ENCODE measurements at regions not wholly inside any gene's neighbourhood (a gene's known extent, or its start where the extent isn't known, plus 50 kb on each side); places are given as distances from the start of the nearest gene placed in this dataset.

GRCh38 chr2:191572319-191572718, 105.6 kb upstream of the NABP1 start:
- H3K27ac ChIP-seq (ENCODE audit: low read depth, low read length): no peak overlapping the region

GRCh38 chr2:191573216-191573615, 104.7 kb upstream of the NABP1 start:
- H3K36me3 ChIP-seq (ENCODE audit: control insufficient read depth in 1 of 2, insufficient read depth in 2 of 2, low read length in 2 of 2): no peaks in the 10 kb centered on the region
- H3K9me3 ChIP-seq (ENCODE audit: control insufficient read depth in 1 of 2, low read length in 2 of 2): no peaks in the 10 kb centered on the region
- no peak overlapping the region for H3K4me3 ChIP-seq (ENCODE audit: low read depth in 1 of 2, low read length in 2 of 2)
- H3K4me1 ChIP-seq (ENCODE audit: control insufficient read depth in 1 of 2, insufficient read depth in 2 of 2, low read length in 2 of 2): peaks cover 0 to 6% of the 10 kb centered on the region in 2 donors
- no peak overlapping the region for H3K27ac ChIP-seq (ENCODE audit: low read depth, low read length)
- no peaks in the 10 kb centered on the region for H3K27me3 ChIP-seq (ENCODE audit: control insufficient read depth in 1 of 2, insufficient read depth in 2 of 2, low read length in 2 of 2)
- H3K9ac ChIP-seq (ENCODE audit: low read depth in 1 of 2, low read length in 2 of 2): no peak overlapping the region

More at GRCh38 chr2:191572319-191572718, 105.6 kb upstream of the NABP1 start:
- no peaks in the 10 kb centered on the region for H3K27me3 ChIP-seq (ENCODE audit: control insufficient read depth in 1 of 2, insufficient read depth in 2 of 2, low read length in 2 of 2)
- H3K9me3 ChIP-seq (ENCODE audit: control insufficient read depth in 1 of 2, low read length in 2 of 2): no peaks in the 10 kb centered on the region
- no peak overlapping the region for H3K9ac ChIP-seq (ENCODE audit: low read depth in 1 of 2, low read length in 2 of 2)
- H3K36me3 ChIP-seq (ENCODE audit: control insufficient read depth in 1 of 2, insufficient read depth in 2 of 2, low read length in 2 of 2): no peaks in the 10 kb centered on the region
- H3K4me1 ChIP-seq (ENCODE audit: control insufficient read depth in 1 of 2, insufficient read depth in 2 of 2, low read length in 2 of 2): peaks cover 6 to 8% of the 10 kb centered on the region in 2 donors
- no peak overlapping the region for H3K4me3 ChIP-seq (ENCODE audit: low read depth in 1 of 2, low read length in 2 of 2)

- Histone ChIP-seq H3K4me1 (ENCODE audit: control insufficient read depth in 1 of 2, insufficient read depth in 2 of 2, low read length in 2 of 2) (peaks cover 0 to 6% of the 10 kb centered on the region in 2 donors), H3K27ac (ENCODE audit: low read depth, low read length) (no peak overlapping the region), H3K9me3 (ENCODE audit: control insufficient read depth in 1 of 2, low read length in 2 of 2) (no peaks in the 10 kb centered on the region), H3K27me3 (ENCODE audit: control insufficient read depth in 1 of 2, insufficient read depth in 2 of 2, low read length in 2 of 2) (no peaks in the 10 kb centered on the region), H3K9ac (ENCODE audit: low read depth in 1 of 2, low read length in 2 of 2) (no peak overlapping the region), H3K36me3 (ENCODE audit: control insufficient read depth in 1 of 2, insufficient read depth in 2 of 2, low read length in 2 of 2) (no peaks in the 10 kb centered on the region), H3K4me3 (ENCODE audit: low read depth in 1 of 2, low read length in 2 of 2) (no peak overlapping the region)
Observed at GRCh38 chr2:191574232-191574631, 103.7 kb upstream of the NABP1 start.

GRCh38 chr2:191577605-191578004, 100.3 kb upstream of the NABP1 start:
- Histone ChIP-seq H3K27ac (ENCODE audit: low read depth, low read length) (no peak overlapping the region), H3K9ac (ENCODE audit: low read depth in 1 of 2, low read length in 2 of 2) (no peak overlapping the region), H3K4me3 (ENCODE audit: low read depth in 1 of 2, low read length in 2 of 2) (no peak overlapping the region), H3K9me3 (ENCODE audit: control insufficient read depth in 1 of 2, low read length in 2 of 2) (no peaks in the 10 kb centered on the region), H3K4me1 (ENCODE audit: control insufficient read depth in 1 of 2, insufficient read depth in 2 of 2, low read length in 2 of 2) (no peaks in the 10 kb centered on the region), H3K36me3 (ENCODE audit: control insufficient read depth in 1 of 2, insufficient read depth in 2 of 2, low read length in 2 of 2) (no peaks in the 10 kb centered on the region), H3K27me3 (ENCODE audit: control insufficient read depth in 1 of 2, insufficient read depth in 2 of 2, low read length in 2 of 2) (no peaks in the 10 kb centered on the region)

- Histone ChIP-seq H3K36me3 (ENCODE audit: control insufficient read depth in 1 of 2, insufficient read depth in 2 of 2, low read length in 2 of 2) (no peaks in the 10 kb centered on the region), H3K4me1 (ENCODE audit: control insufficient read depth in 1 of 2, insufficient read depth in 2 of 2, low read length in 2 of 2) (no peaks in the 10 kb centered on the region), H3K27ac (ENCODE audit: low read depth, low read length) (no peak overlapping the region), H3K9ac (ENCODE audit: low read depth in 1 of 2, low read length in 2 of 2) (no peak overlapping the region), H3K27me3 (ENCODE audit: control insufficient read depth in 1 of 2, insufficient read depth in 2 of 2, low read length in 2 of 2) (no peaks in the 10 kb centered on the region), H3K4me3 (ENCODE audit: low read depth in 1 of 2, low read length in 2 of 2) (no peak overlapping the region), H3K9me3 (ENCODE audit: control insufficient read depth in 1 of 2, low read length in 2 of 2) (no peaks in the 10 kb centered on the region)
Observed at GRCh38 chr2:191578031-191578430, 99.9 kb upstream of the NABP1 start.

GRCh38 chr2:191580581-191580980, 97.4 kb upstream of the NABP1 start:
- H3K4me1 ChIP-seq (ENCODE audit: control insufficient read depth in 1 of 2, insufficient read depth in 2 of 2, low read length in 2 of 2): no peaks in the 10 kb centered on the region
- H3K4me3 ChIP-seq (ENCODE audit: low read depth in 1 of 2, low read length in 2 of 2): no peak overlapping the region
- H3K9me3 ChIP-seq (ENCODE audit: control insufficient read depth in 1 of 2, low read length in 2 of 2): no peaks in the 10 kb centered on the region
- H3K9ac ChIP-seq (ENCODE audit: low read depth in 1 of 2, low read length in 2 of 2): no peak overlapping the region
- H3K36me3 ChIP-seq (ENCODE audit: control insufficient read depth in 1 of 2, insufficient read depth in 2 of 2, low read length in 2 of 2): no peaks in the 10 kb centered on the region
- no peak overlapping the region for H3K27ac ChIP-seq (ENCODE audit: low read depth, low read length)
- no peaks in the 10 kb centered on the region for H3K27me3 ChIP-seq (ENCODE audit: control insufficient read depth in 1 of 2, insufficient read depth in 2 of 2, low read length in 2 of 2)

- Histone ChIP-seq H3K27me3 (ENCODE audit: control insufficient read depth in 1 of 2, insufficient read depth in 2 of 2, low read length in 2 of 2) (no peaks in the 10 kb centered on the region), H3K9me3 (ENCODE audit: control insufficient read depth in 1 of 2, low read length in 2 of 2) (no peaks in the 10 kb centered on the region), H3K36me3 (ENCODE audit: control insufficient read depth in 1 of 2, insufficient read depth in 2 of 2, low read length in 2 of 2) (no peaks in the 10 kb centered on the region), H3K27ac (ENCODE audit: low read depth, low read length) (no peak overlapping the region), H3K4me3 (ENCODE audit: low read depth in 1 of 2, low read length in 2 of 2) (no peak overlapping the region), H3K9ac (ENCODE audit: low read depth in 1 of 2, low read length in 2 of 2) (no peak overlapping the region), H3K4me1 (ENCODE audit: control insufficient read depth in 1 of 2, insufficient read depth in 2 of 2, low read length in 2 of 2) (no peaks in the 10 kb centered on the region)
Observed at GRCh38 chr2:191581003-191581402, 96.9 kb upstream of the NABP1 start.

- no peaks in the 10 kb centered on the region for H3K9me3 ChIP-seq (ENCODE audit: control insufficient read depth in 1 of 2, low read length in 2 of 2)
- H3K27me3 ChIP-seq (ENCODE audit: control insufficient read depth in 1 of 2, insufficient read depth in 2 of 2, low read length in 2 of 2): no peaks in the 10 kb centered on the region
- H3K4me3 ChIP-seq (ENCODE audit: low read depth in 1 of 2, low read length in 2 of 2): no peak overlapping the region
- no peak overlapping the region for H3K27ac ChIP-seq (ENCODE audit: low read depth, low read length)
- H3K9ac ChIP-seq (ENCODE audit: low read depth in 1 of 2, low read length in 2 of 2): no peak overlapping the region
- no peaks in the 10 kb centered on the region for H3K4me1 ChIP-seq (ENCODE audit: control insufficient read depth in 1 of 2, insufficient read depth in 2 of 2, low read length in 2 of 2)
- H3K36me3 ChIP-seq (ENCODE audit: control insufficient read depth in 1 of 2, insufficient read depth in 2 of 2, low read length in 2 of 2): no peaks in the 10 kb centered on the region
Observed at GRCh38 chr2:191582355-191582754, 95.6 kb upstream of the NABP1 start.

- Histone ChIP-seq H3K27ac (ENCODE audit: low read depth, low read length) (no peak overlapping the region), H3K36me3 (ENCODE audit: control insufficient read depth in 1 of 2, insufficient read depth in 2 of 2, low read length in 2 of 2) (no peaks in the 10 kb centered on the region), H3K27me3 (ENCODE audit: control insufficient read depth in 1 of 2, insufficient read depth in 2 of 2, low read length in 2 of 2) (no peaks in the 10 kb centered on the region), H3K9me3 (ENCODE audit: control insufficient read depth in 1 of 2, low read length in 2 of 2) (no peaks in the 10 kb centered on the region), H3K4me3 (ENCODE audit: low read depth in 1 of 2, low read length in 2 of 2) (no peak overlapping the region), H3K9ac (ENCODE audit: low read depth in 1 of 2, low read length in 2 of 2) (no peak overlapping the region), H3K4me1 (ENCODE audit: control insufficient read depth in 1 of 2, insufficient read depth in 2 of 2, low read length in 2 of 2) (no peaks in the 10 kb centered on the region)
Observed at GRCh38 chr2:191591025-191591424, 86.9 kb upstream of the NABP1 start.

GRCh38 chr2:191593622-191594385, 84.1 kb upstream of the NABP1 start:
- Histone ChIP-seq H3K9me3 (ENCODE audit: control insufficient read depth in 1 of 2, low read length in 2 of 2) (no peaks in the 10 kb centered on the region), H3K9ac (ENCODE audit: low read depth in 1 of 2, low read length in 2 of 2) (no peak overlapping the region), H3K27me3 (ENCODE audit: control insufficient read depth in 1 of 2, insufficient read depth in 2 of 2, low read length in 2 of 2) (no peaks in the 10 kb centered on the region), H3K4me1 (ENCODE audit: control insufficient read depth in 1 of 2, insufficient read depth in 2 of 2, low read length in 2 of 2) (no peaks in the 10 kb centered on the region), H3K27ac (ENCODE audit: low read depth, low read length) (no peak overlapping the region), H3K4me3 (ENCODE audit: low read depth in 1 of 2, low read length in 2 of 2) (no peak overlapping the region), H3K36me3 (ENCODE audit: control insufficient read depth in 1 of 2, insufficient read depth in 2 of 2, low read length in 2 of 2) (no peaks in the 10 kb centered on the region)
